Neural cell (in vitro differentiated cells): ENCODE measurements at regions not wholly inside any gene's neighbourhood (a gene's known extent, or its start where the extent isn't known, plus 50 kb on each side); places are given as distances from the start of the nearest gene placed in this dataset.

Source experiments
- H2AFZ ChIP-seq: fragments of 200-600, 300-800 bp; sonication (generic), shearing (Covaris generic); 2 replicates; pipeline ENCODE4 v1.6.0; 2014; ENCODE audit warnings: low read depth, mild to moderate bottlenecking, antibody characterized with exemption, low read length, moderate library complexity
- H3F3A ChIP-seq: fragments of 200-600 bp; shearing (Covaris generic); 2 replicates; pipeline ENCODE4 v1.6.1; 2016; ENCODE audit warnings: mild to moderate bottlenecking, moderate library complexity, mixed read lengths, antibody characterized with exemption, low read length; ENCODE audit not compliant: insufficient read depth, poor library complexity, severe bottlenecking
- H3K27ac ChIP-seq: fragments of 200-600, 300-800 bp; sonication (generic), shearing (Covaris generic); 2 replicates; pipeline ENCODE4 v1.5.1; 2014; ENCODE audit warnings: mild to moderate bottlenecking, low read length, moderate library complexity
- H3K27me3 ChIP-seq: fragments of 300-800, 200-600 bp; sonication (generic), shearing (Covaris generic); 2 replicates; pipeline ENCODE4 v1.6.0; 2014; ENCODE audit warnings: mild to moderate bottlenecking, low read depth, low read length, moderate library complexity; ENCODE audit not compliant: insufficient read depth
- H3K36me3 ChIP-seq: fragments of 300-800, 200-600 bp; sonication (generic), shearing (Covaris generic); 2 replicates; pipeline ENCODE4 v1.5.1; 2014; ENCODE audit warnings: mild to moderate bottlenecking, antibody characterized with exemption, low read length, moderate library complexity; ENCODE audit not compliant: insufficient read depth
- H3K4me2 ChIP-seq: fragments of 300-800, 200-600 bp; sonication (generic), shearing (Covaris generic); 2 replicates; pipeline ENCODE4 v1.6.0; 2014; ENCODE audit warnings: mild to moderate bottlenecking, low read length
- H3K4me3 ChIP-seq: fragments of 300-800, 200-600 bp; sonication (generic), shearing (Covaris generic); 2 replicates; pipeline ENCODE4 v1.5.1; 2014; ENCODE audit warnings: mild to moderate bottlenecking, low read length, moderate library complexity
- H3K79me2 ChIP-seq: fragments of 200-600 bp; shearing (Covaris generic); replicated peaks from 2 replicates; pipeline ENCODE4 v1.6.0; 2014; ENCODE audit warnings: mild to moderate bottlenecking, low read length, moderate library complexity; ENCODE audit not compliant: insufficient read depth
- H3K9ac ChIP-seq: fragments of 300-800, 200-600 bp; sonication (generic), shearing (Covaris generic); 2 replicates; pipeline ENCODE4 v1.6.1; 2016; ENCODE audit warnings: mild to moderate bottlenecking, low read length, mixed read lengths
- H3K9me2 ChIP-seq: fragments of 200-600 bp; shearing (Covaris generic); 2 replicates; pipeline ENCODE4 v1.6.1; 2016; ENCODE audit warnings: mild to moderate bottlenecking, low read length, mixed read lengths; ENCODE audit not compliant: insufficient read depth
- H3K9me3 ChIP-seq: fragments of 200-600, 300-800 bp; sonication (generic), shearing (Covaris generic); 2 replicates; pipeline ENCODE4 v1.6.1; 2016; ENCODE audit warnings: mild to moderate bottlenecking, mixed run types, low read length, moderate library complexity, mixed read lengths
- H4K20me1 ChIP-seq: fragments of 200-600 bp; shearing (Covaris generic); 2 replicates; pipeline ENCODE4 v1.6.1; 2016; ENCODE audit warnings: mild to moderate bottlenecking, mixed run types; ENCODE audit not compliant: insufficient read depth
- EP300 ChIP-seq: fragments of 450-650 bp; conservative IDR thresholded peaks from 2 replicates; pipeline ENCODE4 v1.6.1; 2014; ENCODE audit warnings: antibody characterized with exemption, mild to moderate bottlenecking, moderate library complexity; ENCODE audit not compliant: poor library complexity, severe bottlenecking
- EZH2 ChIP-seq: fragments of 200-600, 300-800 bp; shearing (Covaris generic), sonication (generic); IDR thresholded peaks from 2 replicates; pipeline ENCODE4 v1.6.1; 2014; ENCODE audit warnings: antibody characterized with exemption, low read length, borderline replicate concordance, mild to moderate bottlenecking; ENCODE audit not compliant: insufficient read depth, poor library complexity, severe bottlenecking
- MXI1 ChIP-seq: fragments of 450-650 bp; conservative IDR thresholded peaks from 2 replicates; pipeline ENCODE4 v1.6.1; 2014; ENCODE audit warnings: antibody characterized with exemption, mild to moderate bottlenecking; ENCODE audit not compliant: poor library complexity, severe bottlenecking
- POLR2AphosphoS5 ChIP-seq: IDR thresholded peaks from 2 replicates; pipeline ENCODE4 v1.6.1; 2012
- RAD21 ChIP-seq: fragments of 450-650 bp; conservative IDR thresholded peaks from 2 replicates; pipeline ENCODE4 v1.6.1; 2014; ENCODE audit warnings: antibody characterized with exemption, mild to moderate bottlenecking, moderate library complexity
- SMC3 ChIP-seq: fragments of 450-650 bp; conservative IDR thresholded peaks from 2 replicates; pipeline ENCODE4 v1.6.1; 2014; ENCODE audit warnings: antibody characterized with exemption, mild to moderate bottlenecking, moderate library complexity; ENCODE audit not compliant: poor library complexity
- TAF1 ChIP-seq: IDR thresholded peaks from 2 replicates; pipeline ENCODE4 v1.6.1; 2012; ENCODE audit warnings: low read depth
- TF ChIP-seq, protein P1 (sequence below): IDR thresholded peaks from 2 replicates; pipeline ENCODE4 v1.6.1; 2012; ENCODE audit warnings: borderline replicate concordance
- TF ChIP-seq, protein P2 (sequence below): fragments of 450-650 bp; IDR thresholded peaks from 2 replicates; pipeline ENCODE4 v1.5.1; 2014; ENCODE audit warnings: antibody characterized with exemption, mild to moderate bottlenecking, moderate library complexity; ENCODE audit not compliant: poor library complexity, severe bottlenecking

DNA sequence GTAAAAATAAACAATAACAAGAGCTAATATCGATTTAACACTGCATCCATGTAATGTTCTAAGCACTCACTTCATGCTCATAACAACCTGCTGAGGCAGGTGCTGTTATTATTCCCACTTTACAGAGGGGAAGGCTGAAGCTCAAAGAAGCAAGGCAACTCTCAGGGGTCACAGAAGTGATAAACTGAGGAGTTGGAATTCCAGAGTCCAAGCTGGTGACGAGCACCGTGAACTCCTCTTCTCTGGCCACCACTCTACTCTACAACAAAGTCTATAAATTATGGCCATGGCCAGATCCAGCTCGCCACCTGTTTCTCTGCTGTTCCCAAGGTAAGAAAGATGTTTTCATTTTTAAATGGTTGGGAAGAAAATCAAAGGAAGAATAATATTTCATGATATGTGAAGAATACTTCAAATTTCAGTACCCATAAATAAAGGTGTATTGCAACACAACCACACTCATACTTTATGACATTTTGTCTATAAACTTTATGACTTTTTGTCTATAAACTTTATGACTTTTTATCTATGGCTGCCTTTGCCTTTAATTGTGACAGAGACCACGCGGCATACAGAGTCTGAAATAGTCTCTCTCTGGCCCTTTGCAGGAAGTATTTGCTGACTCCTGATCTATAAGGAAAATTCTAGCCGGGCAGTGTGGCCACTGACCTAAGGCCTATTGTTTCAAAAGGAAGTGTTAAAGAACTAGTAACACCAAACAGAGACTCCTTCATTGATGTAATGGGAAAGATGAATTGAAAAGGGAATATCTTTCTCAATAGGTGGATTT lies 113.2 kb upstream of the KCNG1 start:
- H3K9ac ChIP-seq = no peak overlapping the region
- no peaks in the 10 kb centered on the region for H4K20me1 ChIP-seq
- no peaks in the 10 kb centered on the region for H3K36me3 ChIP-seq
- peaks cover 3% of the 10 kb centered on the region for H3F3A ChIP-seq
- no peak overlapping the region for H2AFZ ChIP-seq
- H3K4me3 ChIP-seq = no peak overlapping the region
- H3K27ac ChIP-seq = no peak overlapping the region
- TF ChIP-seq EZH2 (no peak), SMC3 (no peak), POLR2AphosphoS5 (no peak), EP300 (no peak)
- no peaks in the 10 kb centered on the region for H3K9me3 ChIP-seq
- H3K79me2 ChIP-seq = no peaks in the 10 kb centered on the region
- H3K27me3 ChIP-seq = no peaks in the 10 kb centered on the region
- H3K9me2 ChIP-seq = no peaks in the 10 kb centered on the region
- H3K4me2 ChIP-seq = no peak overlapping the region

DNA sequence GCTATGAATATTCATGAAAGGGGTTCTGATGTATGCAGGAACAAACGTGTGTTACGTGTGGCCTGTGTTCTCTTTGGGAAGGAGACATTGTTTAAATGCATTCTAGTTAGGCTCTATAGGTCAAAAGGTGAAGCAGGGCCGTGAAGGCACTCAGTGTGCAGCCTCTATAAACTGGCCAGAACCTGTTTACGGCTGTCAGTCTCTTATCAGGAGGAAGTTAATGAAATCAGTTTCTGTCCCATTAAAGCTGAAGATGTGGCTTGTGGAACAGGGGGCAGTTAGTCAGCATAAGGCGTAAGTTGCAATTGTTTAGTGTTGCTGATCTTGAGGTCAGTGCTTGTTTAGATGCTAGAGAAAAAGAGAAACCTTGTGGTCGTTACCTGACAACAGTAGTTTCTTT lies 111.5 kb upstream of the KCNG1 start:
- no peak overlapping the region for H2AFZ ChIP-seq
- no peak overlapping the region for H3K4me3 ChIP-seq
- no peaks in the 10 kb centered on the region for H3K36me3 ChIP-seq
- H3K9me3 ChIP-seq = no peaks in the 10 kb centered on the region
- no peaks in the 10 kb centered on the region for H3K79me2 ChIP-seq
- H3K9ac ChIP-seq = no peak overlapping the region
- TF ChIP-seq POLR2AphosphoS5 (no peak), EZH2 (no peak), MXI1 (no peak), EP300 (no peak), RAD21 (no peak), SMC3 (no peak), TAF1 (no peak)
- TF ChIP-seq, protein P1, sequence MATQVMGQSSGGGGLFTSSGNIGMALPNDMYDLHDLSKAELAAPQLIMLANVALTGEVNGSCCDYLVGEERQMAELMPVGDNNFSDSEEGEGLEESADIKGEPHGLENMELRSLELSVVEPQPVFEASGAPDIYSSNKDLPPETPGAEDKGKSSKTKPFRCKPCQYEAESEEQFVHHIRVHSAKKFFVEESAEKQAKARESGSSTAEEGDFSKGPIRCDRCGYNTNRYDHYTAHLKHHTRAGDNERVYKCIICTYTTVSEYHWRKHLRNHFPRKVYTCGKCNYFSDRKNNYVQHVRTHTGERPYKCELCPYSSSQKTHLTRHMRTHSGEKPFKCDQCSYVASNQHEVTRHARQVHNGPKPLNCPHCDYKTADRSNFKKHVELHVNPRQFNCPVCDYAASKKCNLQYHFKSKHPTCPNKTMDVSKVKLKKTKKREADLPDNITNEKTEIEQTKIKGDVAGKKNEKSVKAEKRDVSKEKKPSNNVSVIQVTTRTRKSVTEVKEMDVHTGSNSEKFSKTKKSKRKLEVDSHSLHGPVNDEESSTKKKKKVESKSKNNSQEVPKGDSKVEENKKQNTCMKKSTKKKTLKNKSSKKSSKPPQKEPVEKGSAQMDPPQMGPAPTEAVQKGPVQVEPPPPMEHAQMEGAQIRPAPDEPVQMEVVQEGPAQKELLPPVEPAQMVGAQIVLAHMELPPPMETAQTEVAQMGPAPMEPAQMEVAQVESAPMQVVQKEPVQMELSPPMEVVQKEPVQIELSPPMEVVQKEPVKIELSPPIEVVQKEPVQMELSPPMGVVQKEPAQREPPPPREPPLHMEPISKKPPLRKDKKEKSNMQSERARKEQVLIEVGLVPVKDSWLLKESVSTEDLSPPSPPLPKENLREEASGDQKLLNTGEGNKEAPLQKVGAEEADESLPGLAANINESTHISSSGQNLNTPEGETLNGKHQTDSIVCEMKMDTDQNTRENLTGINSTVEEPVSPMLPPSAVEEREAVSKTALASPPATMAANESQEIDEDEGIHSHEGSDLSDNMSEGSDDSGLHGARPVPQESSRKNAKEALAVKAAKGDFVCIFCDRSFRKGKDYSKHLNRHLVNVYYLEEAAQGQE = no peak
- TF ChIP-seq, protein P2, sequence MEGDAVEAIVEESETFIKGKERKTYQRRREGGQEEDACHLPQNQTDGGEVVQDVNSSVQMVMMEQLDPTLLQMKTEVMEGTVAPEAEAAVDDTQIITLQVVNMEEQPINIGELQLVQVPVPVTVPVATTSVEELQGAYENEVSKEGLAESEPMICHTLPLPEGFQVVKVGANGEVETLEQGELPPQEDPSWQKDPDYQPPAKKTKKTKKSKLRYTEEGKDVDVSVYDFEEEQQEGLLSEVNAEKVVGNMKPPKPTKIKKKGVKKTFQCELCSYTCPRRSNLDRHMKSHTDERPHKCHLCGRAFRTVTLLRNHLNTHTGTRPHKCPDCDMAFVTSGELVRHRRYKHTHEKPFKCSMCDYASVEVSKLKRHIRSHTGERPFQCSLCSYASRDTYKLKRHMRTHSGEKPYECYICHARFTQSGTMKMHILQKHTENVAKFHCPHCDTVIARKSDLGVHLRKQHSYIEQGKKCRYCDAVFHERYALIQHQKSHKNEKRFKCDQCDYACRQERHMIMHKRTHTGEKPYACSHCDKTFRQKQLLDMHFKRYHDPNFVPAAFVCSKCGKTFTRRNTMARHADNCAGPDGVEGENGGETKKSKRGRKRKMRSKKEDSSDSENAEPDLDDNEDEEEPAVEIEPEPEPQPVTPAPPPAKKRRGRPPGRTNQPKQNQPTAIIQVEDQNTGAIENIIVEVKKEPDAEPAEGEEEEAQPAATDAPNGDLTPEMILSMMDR = no peak
- no peaks in the 10 kb centered on the region for H4K20me1 ChIP-seq
- peaks cover 3% of the 10 kb centered on the region for H3F3A ChIP-seq
- H3K27me3 ChIP-seq = no peaks in the 10 kb centered on the region
- no peak overlapping the region for H3K27ac ChIP-seq
- H3K9me2 ChIP-seq = no peaks in the 10 kb centered on the region
- H3K4me2 ChIP-seq = no peak overlapping the region
